Bone marrow (tissue), 2 donors: ENCODE measurements at regions not wholly inside any gene's neighbourhood (a gene's known extent, or its start where the extent isn't known, plus 50 kb on each side); places are given as distances from the start of the nearest gene placed in this dataset.

ENCODE experiments used
- DNase-seq, 2 donors: peaks; one replicate each; lab custom pipeline; 2025; lab: John Stamatoyannopoulos, UW

GRCh38 chr1:58862728-58863385 is 79.0 kb upstream of the JUN start:
- no peak for DNase-seq

- DNase-seq = no peak
Measured at GRCh38 chr1:58864654-58865053, 80.8 kb upstream of the JUN start.

GRCh38 chr1:58866578-58866977 is 82.7 kb upstream of the JUN start:
- no peak for DNase-seq

- no peak for DNase-seq
Measured at GRCh38 chr1:58869638-58870297, 85.9 kb upstream of the JUN start.

GRCh38 chr1:58870298-58870676 is 86.4 kb upstream of the JUN start:
- no peak for DNase-seq

- no peak for DNase-seq
Measured at GRCh38 chr1:58874342-58874741, 90.5 kb upstream of the JUN start.

GRCh38 chr1:58874757-58875755 is 91.2 kb upstream of the JUN start:
- no peak for DNase-seq

GRCh38 chr1:58879464-58879863 is 95.6 kb upstream of the JUN start:
- DNase-seq = no peak

GRCh38 chr1:58880592-58880991 is 96.7 kb upstream of the JUN start:
- no peak for DNase-seq

GRCh38 chr1:58881471-58881994 is 97.7 kb upstream of the JUN start:
- DNase-seq = no peak

- no peak for DNase-seq
Measured at GRCh38 chr1:58882322-58882948, 98.6 kb upstream of the JUN start.

- DNase-seq = peak in 1 of 2 donors; percentile 65
Measured at GRCh38 chr1:58883037-58883887, 99.4 kb upstream of the JUN start.

- no peak for DNase-seq
Measured at GRCh38 chr1:58883888-58884482, 100.1 kb upstream of the JUN start.

GRCh38 chr1:58884706-58885661 is 101.1 kb upstream of the JUN start:
- no peak for DNase-seq

- no peak for DNase-seq
Measured at GRCh38 chr1:58885998-58886397, 102.2 kb upstream of the JUN start.

- no peak for DNase-seq
Measured at GRCh38 chr1:58886611-58887010, 102.8 kb upstream of the JUN start.

- DNase-seq = no peak
Measured at GRCh38 chr1:58887059-58887458, 103.2 kb upstream of the JUN start.

- no peak for DNase-seq
Measured at GRCh38 chr1:58888833-58889232, 105.0 kb upstream of the JUN start.

- no peak for DNase-seq
Measured at GRCh38 chr1:58890113-58890512, 106.3 kb upstream of the JUN start.
